GM12878 (cell line): ENCODE measurements at regions not wholly inside any gene's neighbourhood (a gene's known extent, or its start where the extent isn't known, plus 50 kb on each side); places are given as distances from the start of the nearest gene placed in this dataset.

Experiments
- ATAC-seq: fragments of 200-7000 bp; cut with Tn5 transposase; 3 replicates; pipeline ENCODE4 v1.9.1; 2020; ENCODE audit warnings: mild to moderate bottlenecking, moderate library complexity
- BruUV-seq: library from RNA; stranded (reverse); fragments of 400-500 nt; replicated peaks from 2 replicates; lab custom pipeline; 2021; lab: Mats Ljungman, UMichigan
- CTCF ChIA-PET: fragments of 300-600 bp; sonication (Branson Sonifier 250); formaldehyde crosslinking; extraction: SDS; loops from one replicate; lab custom pipeline; 2021; ENCODE audit warnings: inconsistent platforms; lab: Yijun Ruan, JAX
- POLR2A ChIA-PET: fragments of 350-600 bp; formaldehyde crosslinking; extraction: SDS; loops from one replicate; lab custom pipeline; 2021; ENCODE audit warnings: inconsistent platforms; lab: Charles Lee
- RAD21 ChIA-PET: fragments of 300-600 bp; sonication (Branson Sonifier 250); formaldehyde crosslinking; loops from one replicate; lab custom pipeline; 2023; ENCODE audit warnings: antibody characterized with exemption; ENCODE audit not compliant: unreplicated experiment; lab: Charles Lee
- SMC1A ChIA-PET: fragments of 300-600 bp; sonication (Branson Sonifier 250); formaldehyde crosslinking; loops from one replicate; lab custom pipeline; 2023; ENCODE audit not compliant: unreplicated experiment, uncharacterized antibody; lab: Charles Lee
- DNase-seq: peaks from one replicate; pipeline ENCODE4 v3.0.0-alpha.2; 2011; ENCODE audit warnings: low read depth, low spot score
- FAIRE-seq: peaks from 3 replicates; lab custom pipeline; 2011; peaks lifted over from hg19 to GRCh38; lab: Jason Lieb, UNC
- H2AFZ ChIP-seq: 2 replicates; pipeline ENCODE4 v1.6.0; 2011; ENCODE audit warnings: low read depth, low read length, control low read depth; ENCODE audit not compliant: control insufficient read depth
- H3K27ac ChIP-seq: 2 replicates; pipeline ENCODE4 v1.5.1; 2011; ENCODE audit warnings: control low read depth; ENCODE audit not compliant: control insufficient read depth, insufficient read depth
- H3K27me3 ChIP-seq, 2 experiments: replicated peaks in 1 of 2; 2 replicates each; pipeline versions ENCODE4 v1.6.0 to v1.6.1; 2011; ENCODE audit warnings: low read length in 1 of 2; ENCODE audit not compliant: control insufficient read depth in 2 of 2, insufficient read depth in 2 of 2
- H3K36me3 ChIP-seq, 2 experiments: 2 replicates each; pipeline ENCODE4 v1.5.1; 2011; ENCODE audit warnings: low read length in 1 of 2; ENCODE audit not compliant: control insufficient read depth in 2 of 2, insufficient read depth in 2 of 2
- H3K4me1 ChIP-seq: 2 replicates; pipeline ENCODE4 v1.6.1; 2011; ENCODE audit warnings: mild to moderate bottlenecking, low read length, moderate library complexity, mixed read lengths; ENCODE audit not compliant: control insufficient read depth, insufficient read depth
- H3K4me2 ChIP-seq: 2 replicates; pipeline ENCODE4 v1.6.0; 2011; ENCODE audit warnings: control low read depth; ENCODE audit not compliant: control insufficient read depth, insufficient read depth
- H3K4me3 ChIP-seq: fragments of 200-600 bp; sonication (generic); 2 replicates; pipeline ENCODE4 v1.5.1; 2016
- H3K79me2 ChIP-seq: 2 replicates; pipeline ENCODE4 v1.6.0; 2011; ENCODE audit warnings: low read length; ENCODE audit not compliant: control insufficient read depth, insufficient read depth
- H3K9ac ChIP-seq: 2 replicates; pipeline ENCODE4 v1.8.0; 2011; ENCODE audit warnings: low read length, control low read depth, mixed read lengths; ENCODE audit not compliant: control insufficient read depth, insufficient read depth
- H3K9me3 ChIP-seq: replicated peaks from 3 replicates; pipeline ENCODE4 v1.5.1; 2011; ENCODE audit warnings: mild to moderate bottlenecking, low read length; ENCODE audit not compliant: control insufficient read depth, insufficient read depth
- H4K20me1 ChIP-seq: 2 replicates; pipeline ENCODE4 v1.6.0; 2011; ENCODE audit not compliant: control insufficient read depth, insufficient read depth
- ATF3 ChIP-seq: IDR thresholded peaks from 2 replicates; pipeline ENCODE4 v1.6.1; 2011; ENCODE audit warnings: low read depth, mild to moderate bottlenecking, low read length, moderate library complexity, borderline replicate concordance; ENCODE audit errors: extremely low read depth
- ETV6 ChIP-seq, 2 experiments: fragments of 450-650 bp in 1 of 2; IDR thresholded peaks in 1 of 2; conservative IDR thresholded peaks in 1 of 2; 2 replicates each; pipeline ENCODE4 v1.6.1; 2014; ENCODE audit warnings: antibody characterized with exemption in 1 of 2, borderline replicate concordance in 1 of 2, low read depth in 1 of 2, mild to moderate bottlenecking in 1 of 2, moderate library complexity in 1 of 2
- HCFC1 ChIP-seq: fragments of 150-350 bp; IDR thresholded peaks from 2 replicates; pipeline ENCODE4 v1.6.1; 2014; ENCODE audit warnings: low read length
- NKRF ChIP-seq: fragments of 450-650 bp; conservative IDR thresholded peaks from 2 replicates; pipeline ENCODE4 v1.6.1; 2017; ENCODE audit warnings: mild to moderate bottlenecking, moderate library complexity
- NR2F1 ChIP-seq: fragments of 450-650 bp; conservative IDR thresholded peaks from 2 replicates; pipeline ENCODE4 v1.6.1; 2017; ENCODE audit warnings: mild to moderate bottlenecking
- POLR2AphosphoS5 ChIP-seq: IDR thresholded peaks from 2 replicates; pipeline ENCODE4 v1.6.1; 2011; ENCODE audit warnings: mild to moderate bottlenecking, low read length, inconsistent platforms
- RCOR1 ChIP-seq: conservative IDR thresholded peaks from 2 replicates; pipeline ENCODE4 v1.6.1; 2012; ENCODE audit warnings: low read depth, low read length, improper control_type of control experiment
- TARDBP ChIP-seq: IDR thresholded peaks from 2 replicates; pipeline ENCODE4 v1.6.1; 2016; ENCODE audit warnings: borderline replicate concordance
- TCF7 ChIP-seq: IDR thresholded peaks from 2 replicates; pipeline ENCODE4 v1.6.1; 2014; ENCODE audit warnings: antibody characterized with exemption, borderline replicate concordance
- USF1 ChIP-seq: IDR thresholded peaks from 2 replicates; pipeline ENCODE4 v1.6.1; 2011; ENCODE audit warnings: borderline replicate concordance, low read depth, mild to moderate bottlenecking, moderate library complexity, mixed read lengths, low read length; ENCODE audit not compliant: insufficient read depth; ENCODE audit errors: extremely low read length
- USF2 ChIP-seq: IDR thresholded peaks from 2 replicates; pipeline ENCODE4 v1.6.1; 2011; ENCODE audit warnings: low read depth, low read length, improper control_type of control experiment, borderline replicate concordance
- WGBS: methylation state at CpG from one replicate; pipeline ENCODE4 v1.1.6; 2016; ENCODE audit warnings: low lambda C conversion rate; ENCODE audit not compliant: insufficient replicate concordance, insufficient coverage; ENCODE audit errors: missing lambda C conversion rate; 5-methylcytosine and 5-hydroxymethylcytosine counted together
- in situ Hi-C: fragments of 300-500 bp; cut with MboI; formaldehyde crosslinking; loops from 9 replicates; pipeline ENCODE4 v1.14.3; 2018; ENCODE audit warnings: mixed read lengths
- intact Hi-C: fragments of 100-400 bp; cut with micrococcal nuclease; formaldehyde crosslinking; loops from one replicate; pipeline ENCODE4 v1.14.2; 2022; ENCODE audit not compliant: unreplicated experiment

GRCh38 chr10:53536322-53536721 is 763.7 kb upstream of the MBL2 start:
- SMC1A ChIA-PET, result no interaction called here
- Histone ChIP-seq H3K27me3 (no peaks in the 10 kb centered on the region), H2AFZ (no peak overlapping the region), H3K9ac (no peak overlapping the region)
- no peak for DNase-seq
- ATAC-seq, result no peak
- intact Hi-C loops, result no loop called here
- RAD21 ChIA-PET, result no interaction called here
- CTCF ChIA-PET, result no interaction called here
- TF ChIP-seq ETV6 (conservative IDR thresholded peaks at IDR 0.05 in 1 of 2, IDR thresholded peaks at IDR 0.05 in 1 of 2; ENCODE audit: borderline replicate concordance in 1 of 2, low read depth in 1 of 2), result no peak
- TF ChIP-seq, all 136 proteins: peak for 0
- no peak overlapping the region for H3K4me2 ChIP-seq
- 15% methylated on average over 5 of the region's 5 CpGs for WGBS
- no peak overlapping the region for H3K4me3 ChIP-seq
- H3K79me2 ChIP-seq, result no peaks in the 10 kb centered on the region
- H3K4me1 ChIP-seq, result no peaks in the 10 kb centered on the region
- POLR2A ChIA-PET, result no interaction called here
- no peaks in the 10 kb centered on the region for H4K20me1 ChIP-seq
- in situ Hi-C loops, result no loop called here
- H3K27ac ChIP-seq, result no peak overlapping the region
- FAIRE-seq, result no peak
- H3K36me3 ChIP-seq, result no peaks in the 10 kb centered on the region
- H3K9me3 ChIP-seq, result no peaks in the 10 kb centered on the region
- BruUV-seq, result no TSS peak

GRCh38 chr10:53534428-53534827 is 761.8 kb upstream of the MBL2 start:
- BruUV-seq, result no TSS peak
- Histone ChIP-seq H3K27me3 (no peaks in the 10 kb centered on the region), H3K36me3 (no peaks in the 10 kb centered on the region), H3K79me2 (no peaks in the 10 kb centered on the region), H4K20me1 (no peaks in the 10 kb centered on the region), H3K4me2 (no peak overlapping the region), H3K9me3 (no peaks in the 10 kb centered on the region), H3K4me3 (no peak overlapping the region), H3K4me1 (no peaks in the 10 kb centered on the region), H2AFZ (no peak overlapping the region), H3K9ac (no peak overlapping the region), H3K27ac (no peak overlapping the region)
- no peak for DNase-seq
- in situ Hi-C loops (no loop called here), intact Hi-C loops (no loop called here)
- POLR2A ChIA-PET, result no interaction called here
- RAD21 ChIA-PET, result no interaction called here
- SMC1A ChIA-PET, result no interaction called here
- CTCF ChIA-PET, result no interaction called here
- ATAC-seq, result no peak
- FAIRE-seq, result no peak
- TF ChIP-seq TCF7 (no peak), NKRF (no peak), TARDBP (no peak), USF1 (no peak), NR2F1 (no peak), RCOR1 (no peak), ATF3 (no peak), HCFC1 (no peak), POLR2AphosphoS5 (no peak), USF2 (no peak)
